GM18951 (cell line): ENCODE measurements at regions not wholly inside any gene's neighbourhood (a gene's known extent, or its start where the extent isn't known, plus 50 kb on each side); places are given as distances from the start of the nearest gene placed in this dataset.
"Not testable (repeated sequence)": the region's sequence is repeated elsewhere in the genome, so short reads cannot be mapped to it uniquely, and the experiment has no call there.

Experiments used
- POLR2A ChIP-seq: IDR thresholded peaks from 4 replicates; pipeline ENCODE4 v1.6.1; 2011; ENCODE audit warnings: mild to moderate bottlenecking; ENCODE audit not compliant: insufficient read length, insufficient read depth; ENCODE audit errors: extremely low read depth
- in situ Hi-C: fragments of 300-500 bp; cut with MboI; formaldehyde crosslinking; loops from one replicate; pipeline ENCODE4 v1.12.0; 2022; ENCODE audit warnings: low sequenced_read_pairs, mixed read lengths, inconsistent platforms; ENCODE audit not compliant: unreplicated experiment

GRCh38 chr17:14559264-14560119, 258.6 kb downstream of the HS3ST3B1 start:
- in situ Hi-C loops, result no loop called here
- TF ChIP-seq POLR2A, result no peak

GRCh38 chr17:14557480-14557879, 256.6 kb downstream of the HS3ST3B1 start:
- in situ Hi-C loops, result no loop called here
- TF ChIP-seq POLR2A, result no peak

- in situ Hi-C loops, result no loop called here
These were observed 253.0 kb downstream of the HS3ST3B1 start for GRCh38 chr17:14553847-14554246.

GRCh38 chr17:14552306-14552705, 251.4 kb downstream of the HS3ST3B1 start:
- in situ Hi-C loops, result no loop called here
- TF ChIP-seq POLR2A, result no peak

More at GRCh38 chr17:14553847-14554246, 253.0 kb downstream of the HS3ST3B1 start:
- no peak for TF ChIP-seq POLR2A

- in situ Hi-C loops, result no loop called here
- TF ChIP-seq POLR2A, result no peak
These were observed 246.7 kb downstream of the HS3ST3B1 start for GRCh38 chr17:14547556-14547955.

- TF ChIP-seq POLR2A, result no peak
- in situ Hi-C loops, result no loop called here
These were observed 246.1 kb downstream of the HS3ST3B1 start for GRCh38 chr17:14547016-14547415.

- no peak for TF ChIP-seq POLR2A
- in situ Hi-C loops, result no loop called here
These were observed 244.4 kb downstream of the HS3ST3B1 start for GRCh38 chr17:14545156-14545906.

- in situ Hi-C loops, result no loop called here
- no peak for TF ChIP-seq POLR2A
These were observed 240.8 kb downstream of the HS3ST3B1 start for GRCh38 chr17:14541714-14542113.

GRCh38 chr17:14539801-14540200, 238.9 kb downstream of the HS3ST3B1 start:
- no peak for TF ChIP-seq POLR2A
- in situ Hi-C loops, result no loop called here

GRCh38 chr17:14532242-14532641, 231.4 kb downstream of the HS3ST3B1 start:
- in situ Hi-C loops, result not testable (repeated sequence)

GRCh38 chr17:14525551-14526455, 224.9 kb downstream of the HS3ST3B1 start:
- in situ Hi-C loops, result no loop called here
- TF ChIP-seq POLR2A, result no peak

GRCh38 chr17:14522795-14523387, 222.0 kb downstream of the HS3ST3B1 start:
- no peak for TF ChIP-seq POLR2A
- in situ Hi-C loops, result no loop called here

- in situ Hi-C loops, result not testable (repeated sequence)
These were observed 218.0 kb downstream of the HS3ST3B1 start for GRCh38 chr17:14518919-14519318.
